ENCODE measurements at regions not wholly inside any gene's neighbourhood (a gene's known extent, or its start where the extent isn't known, plus 50 kb on each side); places are given as distances from the start of the nearest gene placed in this dataset.

- Histone ChIP-seq H3K4me1 (ENCODE audit: control insufficient read depth, extremely low read depth, insufficient read depth, low read length) (peaks cover 23% of the 10 kb centered on the region), H3K36me3 (ENCODE audit: control insufficient read depth, insufficient read depth, low read length) (no peaks in the 10 kb centered on the region), H2AFZ (ENCODE audit: low read length) (no peak overlapping the region), H3K4me2 (ENCODE audit: extremely low read depth, insufficient read depth, low read length) (no peak overlapping the region), H3K27me3 (ENCODE audit: control insufficient read depth, insufficient read depth, low read length) (no peaks in the 10 kb centered on the region), H3K9ac (ENCODE audit: insufficient read depth, low read length) (no peak overlapping the region), H3K4me3 (replicated peaks in 1 of 4; ENCODE audit: control extremely low read depth in 1 of 4, insufficient read depth in 1 of 4, low read depth in 3 of 4, low read length in 4 of 4) (no peak overlapping the region), H3K9me3 (ENCODE audit: control insufficient read depth, insufficient read depth, low read depth, low read length) (no peaks in the 10 kb centered on the region), H4K20me1 (ENCODE audit: control insufficient read depth, extremely low read depth, insufficient read depth, low read length) (no peaks in the 10 kb centered on the region), H3K27ac (ENCODE audit: insufficient read depth, low read length) (peak overlapping the region; percentile 51), H3K79me2 (ENCODE audit: control insufficient read depth, insufficient read depth, low read length) (peaks cover 4% of the 10 kb centered on the region)
- TF ChIP-seq CTCF (conservative IDR thresholded peaks at IDR 0.05 in 1 of 2, IDR thresholded peaks at IDR 0.05 in 1 of 2; ENCODE audit: low read depth in 1 of 2, low read length in 2 of 2): no peak
- TF ChIP-seq EZH2 (IDR thresholded peaks at IDR 0.05; ENCODE audit: low read length, missing control alignments): no peak
- no peak for DNase-seq (ENCODE audit: low read depth in 2 of 2)
Observed at GRCh38 chr9:129500863-129501770, 119.8 kb downstream of the C9orf50 start.

GRCh38 chr9:129500161-129500862, 120.6 kb downstream of the C9orf50 start:
- TF ChIP-seq CTCF (conservative IDR thresholded peaks at IDR 0.05 in 1 of 2, IDR thresholded peaks at IDR 0.05 in 1 of 2; ENCODE audit: low read depth in 1 of 2, low read length in 2 of 2) (no peak), EZH2 (IDR thresholded peaks at IDR 0.05; ENCODE audit: low read length, missing control alignments) (no peak)
- Histone ChIP-seq H3K4me2 (ENCODE audit: extremely low read depth, insufficient read depth, low read length) (no peak overlapping the region), H4K20me1 (ENCODE audit: control insufficient read depth, extremely low read depth, insufficient read depth, low read length) (no peaks in the 10 kb centered on the region), H3K4me3 (replicated peaks in 1 of 4; ENCODE audit: control extremely low read depth in 1 of 4, insufficient read depth in 1 of 4, low read depth in 3 of 4, low read length in 4 of 4) (no peak overlapping the region), H3K27ac (ENCODE audit: insufficient read depth, low read length) (peak overlapping the region; percentile 51), H3K9ac (ENCODE audit: insufficient read depth, low read length) (no peak overlapping the region), H3K9me3 (ENCODE audit: control insufficient read depth, insufficient read depth, low read depth, low read length) (no peaks in the 10 kb centered on the region), H3K79me2 (ENCODE audit: control insufficient read depth, insufficient read depth, low read length) (peaks cover 4% of the 10 kb centered on the region), H3K27me3 (ENCODE audit: control insufficient read depth, insufficient read depth, low read length) (no peaks in the 10 kb centered on the region), H3K4me1 (ENCODE audit: control insufficient read depth, extremely low read depth, insufficient read depth, low read length) (peaks cover 29% of the 10 kb centered on the region), H2AFZ (ENCODE audit: low read length) (no peak overlapping the region), H3K36me3 (ENCODE audit: control insufficient read depth, insufficient read depth, low read length) (no peaks in the 10 kb centered on the region)
- DNase-seq (ENCODE audit: low read depth in 2 of 2): peak in 1 of 2 donors; percentile 78

Measured in fibroblast of lung (primary cell).